ENCODE measurements at regions not wholly inside any gene's neighbourhood (a gene's known extent, or its start where the extent isn't known, plus 50 kb on each side); places are given as distances from the start of the nearest gene placed in this dataset.
A peak's percentile ranks its signal among the peaks of the same experiment; 100 is the strongest.

DNA sequence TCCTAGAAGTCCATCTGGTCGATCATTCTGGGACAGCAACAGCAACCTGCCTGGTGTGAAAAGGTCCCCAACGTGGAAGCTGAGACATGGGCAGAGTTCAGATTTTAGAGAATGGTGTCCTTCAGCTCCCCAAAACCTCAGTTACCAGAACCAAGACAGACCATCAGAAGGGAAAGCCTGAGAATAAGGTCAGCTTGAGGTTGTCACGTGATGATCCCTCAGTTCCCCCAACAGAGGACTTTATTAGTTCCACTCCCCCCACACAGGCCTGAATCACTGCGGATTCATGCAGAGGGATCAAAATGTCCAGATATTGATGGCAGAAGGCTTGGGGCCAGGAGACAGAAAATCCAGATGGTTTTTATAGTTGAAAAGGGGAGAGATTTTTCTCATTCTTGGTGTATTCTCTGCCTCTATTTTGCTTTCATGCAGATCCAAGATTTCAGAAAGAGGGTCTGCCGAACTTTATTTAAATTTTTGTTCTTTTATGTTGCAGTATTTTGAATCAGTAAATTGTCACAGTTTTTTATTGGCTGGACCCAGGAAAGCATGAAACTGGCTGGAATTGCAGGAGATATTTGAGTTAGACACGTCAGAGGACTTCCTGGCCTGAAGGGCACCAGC is 139.0 kb upstream of the NTM start:
- DNase-seq (ENCODE audit: low read depth) = no peak

DNA sequence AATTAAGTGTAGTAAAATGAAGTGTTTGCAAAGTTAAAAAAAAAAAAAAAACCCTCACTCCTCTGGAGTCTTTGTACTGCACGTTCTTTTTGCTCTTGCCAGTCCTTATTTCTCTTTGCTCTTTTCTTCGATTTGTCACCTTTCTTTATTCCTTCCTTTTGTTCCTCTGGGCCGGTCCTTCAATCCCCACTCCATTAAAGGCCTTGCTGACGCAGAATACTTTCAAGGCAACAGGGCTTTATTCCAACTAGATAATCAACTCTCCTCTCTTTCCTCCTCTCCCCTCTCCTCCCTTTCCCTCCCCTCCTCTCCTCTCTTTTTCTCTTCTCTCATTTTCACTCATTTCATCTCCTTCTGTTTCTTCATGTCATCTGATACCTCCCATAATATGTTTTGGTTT is 138.2 kb upstream of the NTM start:
- no peak for DNase-seq (ENCODE audit: low read depth)

DNA sequence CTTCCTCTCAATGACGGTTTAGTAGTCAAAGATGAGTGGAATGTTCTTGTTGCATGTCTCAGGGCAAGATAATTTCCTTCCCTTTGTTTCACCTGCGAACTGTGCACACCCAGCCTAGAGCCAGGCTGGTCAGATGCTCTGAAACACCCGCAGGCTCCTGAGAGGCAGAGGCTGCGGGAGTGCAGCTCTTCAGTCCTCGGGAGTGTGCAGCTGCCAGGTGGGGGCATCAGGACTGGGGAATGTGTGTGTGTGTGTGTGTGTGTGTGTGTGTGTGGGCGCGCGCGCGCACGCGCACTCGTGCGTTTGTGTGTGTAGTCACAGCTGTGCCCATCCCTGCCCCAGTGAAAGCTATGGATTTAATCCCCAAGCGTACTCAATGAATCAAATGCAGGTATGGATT is 136.2 kb upstream of the NTM start:
- DNase-seq (ENCODE audit: low read depth) = no peak

DNA sequence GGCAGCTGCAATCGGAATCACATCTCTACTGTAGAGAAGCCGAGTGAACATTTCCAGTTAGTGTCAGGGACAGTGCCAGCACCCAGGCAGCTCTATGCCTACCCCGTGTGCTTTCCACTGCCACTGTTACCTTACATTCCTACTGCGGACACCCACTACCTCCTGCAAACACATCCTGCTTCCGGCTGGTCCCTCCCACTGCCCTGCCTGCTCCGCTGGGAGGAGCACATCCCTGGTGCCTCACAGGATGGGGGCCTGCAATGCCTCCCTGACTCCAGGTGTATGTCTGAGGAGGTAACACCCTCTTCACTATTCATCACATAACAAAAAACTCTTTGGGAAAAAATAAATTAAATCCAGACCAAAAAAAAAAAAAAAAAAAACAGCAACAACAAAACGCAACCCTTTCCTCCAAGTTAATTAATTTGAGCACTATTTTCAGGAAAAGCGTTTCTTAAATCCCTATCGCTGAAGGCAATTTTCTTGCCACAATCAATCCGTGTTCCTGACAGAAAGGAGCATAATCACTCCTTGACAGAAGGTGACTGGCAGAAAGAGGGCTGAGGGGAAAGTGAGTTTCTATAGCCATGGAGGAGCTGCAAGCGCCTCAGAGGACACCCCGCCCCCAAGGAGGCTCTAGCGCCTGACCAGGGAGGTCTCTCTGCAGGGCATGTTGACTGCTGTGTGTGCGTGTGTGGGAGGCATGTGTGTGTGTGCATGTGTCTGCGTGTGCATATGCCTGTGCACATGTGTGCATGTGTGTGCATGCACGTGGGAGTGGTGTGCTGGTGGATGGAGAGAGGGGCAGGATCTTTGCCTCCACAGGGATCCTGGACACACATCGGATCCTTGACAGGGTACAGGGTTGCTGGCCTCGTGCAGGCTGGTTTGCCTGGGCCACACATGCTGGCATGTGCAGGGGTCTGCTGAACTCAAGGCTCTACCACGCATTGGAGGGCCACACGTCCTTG is 134.8 kb upstream of the NTM start:
- DNase-seq (ENCODE audit: low read depth) = no peak

DNA sequence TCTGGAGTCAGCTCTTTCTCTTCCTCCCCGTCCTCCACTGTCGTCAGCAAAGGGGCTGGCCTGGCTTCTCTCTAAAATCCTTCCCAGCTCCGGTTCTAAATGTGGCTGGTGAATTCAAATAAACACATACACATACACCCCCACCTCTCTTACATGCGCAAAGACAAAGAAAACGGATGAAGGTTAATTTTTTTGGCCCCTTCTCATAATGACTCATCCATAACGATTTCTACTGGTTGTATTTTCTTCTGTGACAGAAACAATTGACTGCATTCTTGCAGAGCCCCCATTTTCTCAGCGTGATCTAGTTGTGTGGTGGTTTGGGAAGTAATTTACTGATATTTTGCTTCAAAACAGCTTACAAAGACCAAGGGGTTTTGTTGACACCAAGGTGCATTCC is 130.0 kb upstream of the NTM start:
- no peak for DNase-seq (ENCODE audit: low read depth)

DNA sequence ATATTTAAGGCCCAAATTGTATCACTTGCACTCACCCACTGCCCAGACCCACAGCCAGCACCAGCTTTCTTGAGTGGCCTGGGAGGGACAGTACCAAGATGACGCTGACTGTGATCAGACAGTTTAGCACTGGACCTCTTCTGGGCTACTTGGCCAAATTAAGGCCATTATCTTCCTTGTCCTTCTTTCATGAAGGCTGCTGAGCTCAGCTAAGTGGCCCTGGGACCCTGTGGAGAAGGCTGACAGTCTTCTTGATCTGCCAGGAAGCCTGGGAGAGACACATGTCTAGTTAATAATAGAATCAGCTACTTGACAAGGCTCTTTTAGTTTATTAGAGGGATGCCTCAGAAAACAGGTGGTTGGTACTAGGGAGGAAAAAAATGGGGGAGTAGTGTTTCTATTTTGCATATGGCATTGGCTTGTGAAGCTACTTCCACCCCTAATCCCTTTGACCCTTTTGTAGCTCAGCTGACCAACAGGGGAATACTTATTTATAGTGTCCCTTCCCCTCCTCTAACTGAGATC is 127.9 kb upstream of the NTM start:
- DNase-seq (ENCODE audit: low read depth) = peak; percentile 79

DNA sequence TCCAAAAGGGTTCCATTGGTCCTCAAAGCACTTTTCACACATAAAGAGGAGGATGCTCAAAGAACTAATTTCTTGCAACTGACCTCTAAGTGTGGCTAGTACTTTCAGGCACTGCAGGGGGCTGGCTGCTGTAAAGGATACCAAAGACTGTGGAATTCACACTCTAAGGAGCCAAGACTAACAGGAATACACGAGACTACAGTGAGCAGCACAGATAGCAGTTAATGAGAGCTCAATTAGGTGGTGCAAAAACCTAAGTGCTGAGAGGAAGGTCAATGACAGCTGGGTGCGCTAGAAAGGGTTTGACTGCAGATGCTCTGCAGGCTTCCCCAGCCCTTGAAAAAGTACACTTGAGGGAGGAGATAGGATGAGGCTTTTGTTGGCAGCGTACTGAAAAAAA is 124.3 kb upstream of the NTM start:
- DNase-seq (ENCODE audit: low read depth) = no peak

DNA sequence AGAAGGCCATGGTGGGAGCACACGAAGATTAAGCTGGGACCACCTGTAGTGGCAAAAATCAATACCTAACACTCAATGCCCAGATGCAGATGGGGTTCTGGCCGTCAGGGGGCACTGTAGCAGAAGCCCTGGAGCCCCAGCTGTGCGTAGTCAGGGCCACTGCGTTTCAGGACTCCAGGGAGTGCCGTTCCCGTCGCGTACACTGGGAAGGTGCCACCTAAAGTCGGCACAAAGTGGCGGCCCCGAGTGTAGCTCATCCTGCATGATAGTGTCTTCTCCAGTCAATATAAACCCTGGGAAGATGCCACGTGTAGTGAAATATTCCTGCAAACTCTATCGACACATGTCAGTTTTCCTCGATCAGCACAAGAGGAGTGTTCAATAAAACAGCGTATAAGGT is 123.8 kb upstream of the NTM start:
- no peak for DNase-seq (ENCODE audit: low read depth)

GRCh38 chr11:131248588-131248987 is 121.8 kb upstream of the NTM start:
- DNase-seq (ENCODE audit: low read depth) = peak; percentile 30

- no peak for DNase-seq (ENCODE audit: low read depth)
These were observed 117.2 kb upstream of the NTM start for GRCh38 chr11:131253142-131253655.

GRCh38 chr11:131253656-131254151 is 116.7 kb upstream of the NTM start:
- DNase-seq (ENCODE audit: low read depth) = no peak

- no peak for DNase-seq (ENCODE audit: low read depth)
These were observed 116.2 kb upstream of the NTM start for GRCh38 chr11:131254254-131254653.

GRCh38 chr11:131274233-131274632 is 96.2 kb upstream of the NTM start:
- no peak for DNase-seq (ENCODE audit: low read depth)

DNA sequence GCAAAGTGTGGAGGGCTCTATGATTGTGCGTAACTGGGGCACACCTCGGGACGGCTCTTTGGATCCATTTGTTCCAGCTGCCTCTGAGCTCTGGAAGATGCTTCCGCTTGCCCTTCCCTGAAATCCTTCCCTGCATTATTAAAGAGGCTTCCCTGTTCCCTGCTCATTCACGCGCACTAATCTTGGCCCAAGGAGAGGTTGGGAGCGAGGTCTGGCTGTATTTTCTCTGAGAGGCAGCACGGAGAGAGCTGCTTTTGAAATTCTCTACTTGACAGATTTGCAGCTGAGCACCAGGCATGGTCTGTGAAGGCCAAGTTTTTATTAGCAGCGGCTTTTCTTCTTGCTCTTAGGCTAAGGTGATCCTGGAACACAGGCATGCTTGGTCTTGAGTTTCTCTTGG is 94.8 kb upstream of the NTM start:
- no peak for DNase-seq (ENCODE audit: low read depth)

- DNase-seq (ENCODE audit: low read depth) = no peak
These were observed 91.9 kb upstream of the NTM start for GRCh38 chr11:131278472-131278871.

GRCh38 chr11:131279654-131280384 is 90.6 kb upstream of the NTM start:
- no peak for DNase-seq (ENCODE audit: low read depth)

GRCh38 chr11:131281316-131281715 is 89.1 kb upstream of the NTM start:
- DNase-seq (ENCODE audit: low read depth) = peak; percentile 65

DNA sequence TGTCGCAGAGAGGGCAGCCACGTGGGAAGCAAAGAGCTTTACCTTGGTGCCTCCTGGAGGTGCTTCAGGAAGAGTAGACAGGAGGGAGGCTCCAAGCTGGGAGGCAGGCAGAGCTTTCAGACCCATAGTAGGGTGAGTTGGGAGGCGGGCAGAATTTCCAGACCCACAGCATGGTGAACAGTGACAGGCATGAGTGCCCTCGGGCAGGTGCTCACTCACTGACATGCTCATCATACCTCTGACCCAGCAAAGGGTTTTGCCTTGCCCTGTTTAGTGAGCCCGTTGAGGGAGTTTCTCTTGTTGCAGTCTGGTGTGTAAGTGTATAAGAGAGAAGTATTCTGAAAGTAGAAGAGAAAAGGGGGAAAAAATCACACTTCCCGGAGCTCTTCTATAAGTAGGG is 86.4 kb upstream of the NTM start:
- no peak for DNase-seq (ENCODE audit: low read depth)

DNA sequence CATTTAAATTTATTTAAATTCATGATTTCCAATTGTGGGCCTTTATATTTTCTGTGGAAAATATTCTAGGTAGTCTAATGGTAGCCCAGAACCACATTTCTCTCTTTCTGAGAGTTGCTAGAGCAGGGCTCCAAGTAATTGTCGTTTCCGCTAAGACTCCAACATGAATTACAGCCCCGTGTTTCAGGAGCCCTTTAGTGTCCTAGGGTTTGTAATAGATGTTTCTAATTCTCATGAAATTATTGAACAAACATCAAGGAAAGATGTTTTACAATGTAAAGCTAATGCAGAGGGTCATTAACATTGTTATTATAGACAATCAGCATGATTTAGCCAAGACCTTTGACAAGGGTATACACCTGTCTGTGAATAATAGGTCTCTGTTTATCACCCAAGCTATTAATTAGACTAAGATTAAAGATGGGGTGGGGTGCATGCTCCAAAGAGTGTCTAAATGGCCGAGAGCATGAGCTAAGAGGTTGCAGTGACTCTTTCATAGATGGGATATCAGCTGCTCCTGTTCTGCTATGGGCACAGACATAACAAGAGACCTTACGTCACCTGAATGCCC is 81.8 kb upstream of the NTM start:
- DNase-seq (ENCODE audit: low read depth) = no peak

- DNase-seq (ENCODE audit: low read depth) = no peak
These were observed 80.2 kb upstream of the NTM start for GRCh38 chr11:131290185-131290584.

- peak; percentile 37 for DNase-seq (ENCODE audit: low read depth)
These were observed 74.4 kb upstream of the NTM start for GRCh38 chr11:131295986-131296385.
